GM21717 (cell line): ENCODE measurements at regions not wholly inside any gene's neighbourhood (a gene's known extent, or its start where the extent isn't known, plus 50 kb on each side); places are given as distances from the start of the nearest gene placed in this dataset.
"Not testable (repeated sequence)": the region's sequence is repeated elsewhere in the genome, so short reads cannot be mapped to it uniquely, and the experiment has no call there.

Experiments used
- ATAC-seq: cut with Tn5 transposase; IDR thresholded peaks from one replicate; pipeline ENCODE4 v1.9.1; 2021; ENCODE audit warnings: mild to moderate bottlenecking, moderate library complexity; ENCODE audit not compliant: unreplicated experiment

DNA sequence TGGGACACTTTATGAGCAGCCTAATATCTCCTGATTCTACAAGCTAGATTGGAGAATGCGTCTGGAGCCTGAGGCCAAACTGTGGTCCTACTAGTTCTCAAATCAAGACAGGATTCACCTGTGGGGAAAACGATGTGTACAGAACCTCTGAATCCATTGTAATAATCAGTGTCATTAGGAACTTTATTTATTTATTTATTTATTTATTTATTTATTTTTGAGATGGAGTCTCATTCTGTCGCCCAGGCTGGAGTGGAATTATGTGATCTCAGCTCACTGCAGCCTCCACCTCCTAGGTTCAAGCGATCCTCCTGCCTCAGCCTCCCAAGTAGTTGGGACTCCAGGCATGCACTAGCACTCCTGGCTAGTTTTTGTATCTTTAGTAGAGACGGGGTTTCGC, 52.6 kb upstream of the KIF26B start:
- not testable (repeated sequence) for ATAC-seq

GRCh38 chr1:245099401-245099800, 55.4 kb upstream of the KIF26B start:
- no peak for ATAC-seq

DNA sequence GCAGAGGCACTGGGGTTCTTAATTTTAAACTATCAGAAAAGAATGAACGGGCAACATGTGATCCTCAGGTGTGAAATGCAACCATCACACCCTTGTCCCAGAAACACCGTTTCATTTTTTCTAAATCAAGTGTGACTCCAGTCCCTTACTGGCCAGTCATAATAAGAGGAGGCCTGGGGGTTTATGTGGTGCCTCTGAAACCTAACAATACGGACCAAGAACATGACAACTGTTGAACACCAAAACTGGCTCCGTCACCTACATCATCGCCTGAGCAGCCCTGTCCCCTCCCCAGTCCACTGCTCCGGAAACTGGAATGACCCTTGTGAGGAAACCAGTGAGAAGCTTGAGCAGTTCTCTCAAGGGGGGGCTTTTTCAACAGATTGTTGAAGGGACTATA, 55.9 kb upstream of the KIF26B start:
- no peak for ATAC-seq

DNA sequence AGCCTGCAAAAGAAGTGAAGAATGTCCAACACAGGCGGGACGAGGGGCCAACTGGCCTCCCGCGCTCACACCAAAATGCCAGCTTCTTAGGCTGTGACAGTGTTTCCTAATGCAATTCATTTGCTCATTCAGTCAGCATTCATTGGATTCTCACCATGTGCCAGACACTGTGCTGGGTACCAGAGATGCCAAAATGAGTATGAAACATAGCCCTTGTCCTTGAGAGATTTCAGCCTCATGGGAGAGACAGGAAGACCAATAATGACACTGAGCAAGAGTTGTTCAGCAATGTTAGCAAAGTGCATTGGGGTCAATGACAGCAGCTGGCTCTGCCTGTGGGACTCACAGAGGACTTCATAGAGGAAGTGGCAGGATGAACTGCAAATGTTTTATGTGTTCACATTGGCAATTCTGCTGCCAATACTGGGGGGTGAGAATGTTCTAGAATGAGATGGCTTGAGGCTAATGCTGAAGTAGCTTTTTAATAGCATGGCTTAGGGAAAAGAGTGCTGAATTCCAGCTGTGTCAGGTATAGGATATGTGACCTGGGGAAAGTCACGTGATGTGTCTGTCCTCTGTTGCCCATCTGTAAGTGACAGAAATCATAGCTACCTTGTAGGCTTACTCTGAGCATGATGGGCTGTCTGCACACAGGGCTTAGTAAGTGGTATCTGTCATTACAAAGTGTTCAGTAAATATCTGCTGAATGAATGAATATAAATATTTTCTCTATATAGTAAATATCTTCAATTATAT, 58.3 kb upstream of the KIF26B start:
- ATAC-seq: no peak

GRCh38 chr1:245095903-245096302, 58.9 kb upstream of the KIF26B start:
- ATAC-seq: no peak

GRCh38 chr1:245094954-245095353, 59.8 kb upstream of the KIF26B start:
- no peak for ATAC-seq

- no peak for ATAC-seq
Observed at GRCh38 chr1:245094092-245094491, 60.7 kb upstream of the KIF26B start.

DNA sequence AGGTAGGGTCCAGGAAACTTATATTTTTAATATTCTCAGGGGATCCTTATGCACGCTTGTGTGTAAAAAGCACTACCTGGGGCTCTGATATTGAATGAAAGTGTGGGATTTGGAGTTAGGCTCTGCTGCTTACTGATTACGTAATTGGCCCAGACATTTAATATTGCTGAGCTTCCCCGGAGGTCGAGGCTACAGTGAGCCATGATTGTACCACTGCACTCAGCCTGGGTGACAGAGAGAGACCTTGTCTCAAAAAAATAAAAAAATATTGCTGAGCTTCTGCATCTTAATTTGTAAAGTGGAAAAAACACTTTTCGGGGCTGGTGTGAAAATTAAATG, 62.2 kb upstream of the KIF26B start:
- ATAC-seq: no peak

- no peak for ATAC-seq
Observed at GRCh38 chr1:245091818-245092637, 62.8 kb upstream of the KIF26B start.

DNA sequence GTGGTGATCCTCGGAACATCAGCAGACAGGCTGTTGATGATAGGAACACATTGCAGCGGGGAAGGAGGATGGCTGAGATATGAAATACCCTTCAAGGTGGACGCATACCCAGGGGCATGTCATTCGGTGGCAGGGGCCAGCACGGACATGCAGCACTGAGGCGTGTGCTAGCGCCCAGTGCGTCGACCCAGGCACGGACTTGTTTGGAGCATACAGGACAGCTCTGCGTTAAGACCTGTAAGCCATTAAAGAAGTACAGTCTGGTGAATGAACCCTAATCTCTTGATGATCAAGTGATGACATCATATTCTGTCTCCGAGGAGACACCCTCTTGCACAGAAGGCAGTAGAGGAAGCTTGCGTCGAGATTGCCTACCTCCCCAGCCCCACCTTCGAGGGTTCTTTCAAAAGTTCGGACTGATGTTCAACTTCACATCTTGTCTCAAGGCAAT, 63.6 kb upstream of the KIF26B start:
- ATAC-seq: no peak

DNA sequence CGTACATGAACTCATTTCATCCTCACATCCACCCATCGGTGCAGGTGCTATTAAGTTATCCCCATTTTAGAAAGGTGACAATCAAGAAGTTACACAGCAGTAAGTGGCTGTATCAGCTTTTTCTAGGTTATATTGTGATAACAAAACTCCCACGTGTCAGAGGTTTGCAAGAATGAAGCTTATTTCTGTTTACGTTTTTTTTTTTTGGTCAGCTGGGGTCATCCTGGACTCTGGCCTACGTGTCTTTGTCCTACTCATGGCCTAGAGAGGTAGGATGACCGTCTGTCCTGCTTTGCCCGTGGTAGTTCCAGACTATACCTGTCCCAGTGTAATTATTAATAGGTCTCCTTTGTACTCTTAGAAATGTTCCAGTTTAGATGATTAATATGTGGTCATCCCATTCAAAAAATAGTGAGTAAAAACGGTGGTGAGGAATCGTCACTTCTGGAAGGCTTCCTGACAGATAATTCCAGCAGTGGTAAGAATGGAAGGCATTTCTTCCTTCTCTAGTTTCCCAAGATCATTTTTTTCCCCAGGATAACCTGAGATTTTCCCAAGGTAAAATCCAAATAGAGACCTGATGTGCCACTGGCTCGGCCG, 64.2 kb upstream of the KIF26B start:
- ATAC-seq: no peak

DNA sequence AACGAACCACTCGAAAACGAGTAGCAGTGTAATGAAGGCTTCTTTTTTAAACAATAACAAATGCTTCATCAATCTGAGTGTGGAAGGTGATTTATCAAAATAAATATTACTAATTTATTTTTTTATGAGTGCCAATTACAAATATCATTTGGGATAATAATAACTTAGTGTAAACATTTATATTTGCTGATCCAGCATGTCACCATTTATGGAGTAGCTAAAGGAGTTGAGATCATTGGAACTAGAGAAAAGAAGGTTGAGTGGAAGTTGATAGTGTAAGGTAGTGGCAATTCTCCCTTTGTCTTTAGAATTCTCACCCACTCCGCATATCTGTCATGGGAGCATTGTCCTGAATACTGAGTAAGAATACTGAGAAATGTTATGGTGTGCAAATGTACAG, 67.1 kb upstream of the KIF26B start:
- no peak for ATAC-seq

GRCh38 chr1:245086389-245086969, 68.3 kb upstream of the KIF26B start:
- ATAC-seq: no peak

DNA sequence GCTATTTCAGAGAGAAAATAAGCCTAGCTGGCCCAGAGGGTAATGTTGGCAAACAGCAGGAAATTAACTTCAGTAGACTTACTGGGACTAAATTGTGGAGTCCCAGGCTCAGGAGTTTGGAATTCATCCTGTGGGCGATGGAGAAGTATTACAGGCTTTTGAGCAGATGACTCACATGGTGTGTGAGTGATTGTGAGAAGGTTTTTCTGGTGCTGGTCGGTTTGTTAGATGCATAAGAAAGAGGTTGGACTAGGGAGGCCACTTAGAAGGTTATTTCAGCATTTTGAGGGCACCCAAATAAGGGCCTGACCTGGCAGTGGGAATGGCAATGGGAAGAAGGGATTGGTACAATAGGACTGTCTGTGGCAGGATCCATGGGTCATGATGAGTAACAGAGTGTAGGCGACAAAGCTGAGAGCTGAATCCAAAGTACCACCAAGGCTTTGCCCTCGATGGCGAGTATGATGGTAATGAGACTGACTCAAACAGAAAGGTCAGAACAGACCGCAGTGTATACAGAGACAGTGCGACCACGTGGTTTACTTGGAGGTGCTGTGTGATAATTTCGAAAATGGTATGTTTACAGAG, 69.2 kb upstream of the KIF26B start:
- peak; percentile 81 for ATAC-seq

- ATAC-seq: no peak
Observed at GRCh38 chr1:245084551-245084950, 70.2 kb upstream of the KIF26B start.

GRCh38 chr1:245079021-245079609, 75.7 kb upstream of the KIF26B start:
- ATAC-seq: no peak

DNA sequence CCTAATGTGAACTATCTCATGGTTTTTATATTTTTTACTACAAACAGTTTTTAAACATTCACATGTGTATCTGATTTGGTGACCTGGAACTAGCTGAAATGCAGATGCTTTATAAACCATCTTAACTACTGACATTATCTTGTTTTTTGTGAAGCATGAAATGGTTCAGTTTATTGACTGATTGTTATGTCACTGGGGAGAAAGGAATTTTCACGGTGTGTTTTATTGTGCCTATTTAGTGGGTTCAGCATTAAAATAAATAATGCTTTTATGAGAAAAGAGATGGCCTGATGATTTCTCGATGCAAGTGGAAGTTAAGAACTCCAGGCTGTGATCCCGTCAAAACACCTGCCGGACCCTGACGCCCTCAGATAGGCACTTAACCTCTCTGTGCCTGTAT, 79.9 kb upstream of the KIF26B start:
- ATAC-seq: no peak

DNA sequence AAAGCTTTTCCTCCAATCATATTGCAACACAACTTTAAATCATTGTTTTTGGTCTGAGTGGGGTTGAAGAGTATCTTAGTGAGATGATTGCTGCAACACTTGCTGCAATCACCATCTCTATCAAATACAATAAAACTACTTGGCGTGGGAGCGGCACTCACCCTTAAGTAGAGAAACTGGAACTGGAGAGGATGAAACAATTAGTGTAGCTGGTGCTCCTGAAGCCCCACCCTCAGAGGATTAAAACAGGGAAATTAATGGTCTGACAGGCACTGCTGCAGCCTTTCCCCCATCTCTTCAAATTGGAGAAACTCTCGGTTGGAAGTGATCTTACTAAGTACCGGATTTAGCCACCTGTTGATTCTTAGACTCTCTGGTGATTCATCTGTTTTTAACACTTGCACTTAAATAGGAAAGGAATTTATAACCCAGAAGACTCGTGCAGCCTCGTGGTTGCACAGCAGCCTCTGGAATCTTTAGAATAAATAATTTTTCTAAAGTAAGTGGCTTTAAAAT, 80.5 kb upstream of the KIF26B start:
- no peak for ATAC-seq

DNA sequence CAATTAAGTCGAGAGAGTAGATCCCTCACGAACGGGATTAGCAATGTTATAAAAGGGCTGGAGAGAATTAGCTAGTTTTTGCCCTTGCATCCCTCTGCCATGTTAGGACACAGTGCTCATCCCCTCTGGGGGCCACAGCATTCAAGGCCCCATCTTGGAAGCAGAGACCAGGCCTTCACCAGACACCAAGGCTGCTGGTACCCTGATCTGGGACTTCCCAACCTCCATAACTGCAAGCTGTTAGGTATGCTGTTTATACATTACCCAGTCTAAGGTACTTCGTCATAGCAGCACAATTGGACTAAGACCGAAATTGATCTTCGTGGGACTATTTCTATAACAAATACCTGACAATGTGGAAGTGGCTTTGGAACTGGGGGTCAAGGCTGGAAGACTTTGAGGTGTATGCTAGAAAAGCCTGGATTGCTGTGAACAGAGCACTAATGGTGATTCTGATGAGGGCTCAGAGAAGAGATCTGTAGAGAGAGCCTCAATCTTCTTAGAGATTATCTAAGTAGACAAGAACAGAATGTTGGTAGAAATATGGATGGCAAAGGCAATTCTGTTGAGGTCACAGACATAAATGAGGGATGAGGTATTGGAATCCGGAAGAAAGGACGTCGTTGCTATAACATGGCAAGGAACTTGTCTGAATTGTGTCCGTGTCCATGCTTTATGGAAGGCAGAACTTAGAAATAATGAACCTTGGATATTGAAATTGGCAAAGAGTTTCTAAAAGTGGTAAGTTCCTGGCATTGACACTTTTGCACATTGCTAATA, 83.8 kb upstream of the KIF26B start:
- ATAC-seq: no peak

GRCh38 chr1:245067257-245067656, 87.5 kb upstream of the KIF26B start:
- no peak for ATAC-seq
